Upper lobe of left lung (tissue), 6 donors: ENCODE measurements at regions not wholly inside any gene's neighbourhood (a gene's known extent, or its start where the extent isn't known, plus 50 kb on each side); places are given as distances from the start of the nearest gene placed in this dataset.

ENCODE experiments used
- ATAC-seq, 2 donors: fragments of 200-7000 bp; cut with Tn5 transposase; one replicate each; pipeline ENCODE4 v1.9.1; 2022; ENCODE audit warnings: mild to moderate bottlenecking in 2 of 2, moderate library complexity in 2 of 2; ENCODE audit not compliant: low FRiP score in 2 of 2
- DNase-seq, 2 donors: peaks; one replicate each; pipeline ENCODE4 v3.0.0-alpha.2; 2019 to 2020
- H3K27ac ChIP-seq, 4 donors: fragments of 200-600 bp; sonication (generic); one replicate each; pipeline ENCODE4 v1.5.1; 2016 to 2019
- H3K27me3 ChIP-seq, 4 donors: fragments of 200-600 bp; sonication (generic); one replicate each; pipeline ENCODE4 v1.5.1; 2017 to 2019
- H3K36me3 ChIP-seq, 4 donors: fragments of 200-600 bp; sonication (generic); one replicate each; pipeline ENCODE4 v1.5.1; 2016 to 2019
- H3K4me1 ChIP-seq, 4 donors: fragments of 200-600 bp; sonication (generic); one replicate each; pipeline ENCODE4 v1.5.1; 2018 to 2019
- H3K4me3 ChIP-seq, 4 donors: fragments of 200-600 bp; sonication (generic); one replicate each; pipeline ENCODE4 v1.5.1; 2017 to 2019; ENCODE audit warnings: mild to moderate bottlenecking in 2 of 4, moderate library complexity in 1 of 4
- H3K9me3 ChIP-seq, 4 donors: fragments of 200-600 bp; sonication (generic); one replicate each; pipeline ENCODE4 v1.5.1; 2018 to 2019
- EP300 ChIP-seq, 4 donors: sonication (generic); formaldehyde crosslinking; IDR thresholded peaks; one replicate each; pipeline ENCODE4 v1.5.1; 2017; ENCODE audit warnings: antibody characterized with exemption in 4 of 4, control low read depth in 2 of 4
- POLR2A ChIP-seq, 4 donors: fragments of 450-650 bp; IDR thresholded peaks; one replicate each; pipeline ENCODE4 v1.5.1; 2016 to 2017; ENCODE audit warnings: antibody characterized with exemption in 4 of 4, mild to moderate bottlenecking in 2 of 4
- POLR2AphosphoS5 ChIP-seq, 2 donors: sonication (generic); formaldehyde crosslinking; IDR thresholded peaks; one replicate each; pipeline ENCODE4 v1.5.1; 2017; ENCODE audit warnings: antibody characterized with exemption in 2 of 2
- WGBS, 2 donors: methylation state at CpG; one replicate each; pipeline ENCODE4 v1.1.5; 2017 to 2018; 5-methylcytosine and 5-hydroxymethylcytosine counted together
- TF ChIP-seq, protein P1 (sequence below), 6 experiments: fragments of 450-650 bp in 4 of 6; fragments of 200-600 bp in 2 of 6; sonication (generic) in 2 of 6; IDR thresholded peaks; one replicate each; pipeline ENCODE4 v1.5.1; 2016 to 2019; ENCODE audit warnings: antibody characterized with exemption in 6 of 6
- donor health status: DM: no; HTN: no; CAD: no; lungs with moderate emphysema.
- donor health status: DM: no; HTN: yes; CAD: no; lungs with severe emphysema.

- H3K27ac ChIP-seq = peak overlapping the region in 1 of 4 donors; percentile 40
- H3K36me3 ChIP-seq = no peaks in the 10 kb centered on the region
- H3K4me3 ChIP-seq = no peak overlapping the region
- WGBS, 2 donors = 44 to 53% methylated on average over 4 of the region's 4 CpGs
- DNase-seq (no peak), ATAC-seq (no peak)
- TF ChIP-seq, protein P1, sequence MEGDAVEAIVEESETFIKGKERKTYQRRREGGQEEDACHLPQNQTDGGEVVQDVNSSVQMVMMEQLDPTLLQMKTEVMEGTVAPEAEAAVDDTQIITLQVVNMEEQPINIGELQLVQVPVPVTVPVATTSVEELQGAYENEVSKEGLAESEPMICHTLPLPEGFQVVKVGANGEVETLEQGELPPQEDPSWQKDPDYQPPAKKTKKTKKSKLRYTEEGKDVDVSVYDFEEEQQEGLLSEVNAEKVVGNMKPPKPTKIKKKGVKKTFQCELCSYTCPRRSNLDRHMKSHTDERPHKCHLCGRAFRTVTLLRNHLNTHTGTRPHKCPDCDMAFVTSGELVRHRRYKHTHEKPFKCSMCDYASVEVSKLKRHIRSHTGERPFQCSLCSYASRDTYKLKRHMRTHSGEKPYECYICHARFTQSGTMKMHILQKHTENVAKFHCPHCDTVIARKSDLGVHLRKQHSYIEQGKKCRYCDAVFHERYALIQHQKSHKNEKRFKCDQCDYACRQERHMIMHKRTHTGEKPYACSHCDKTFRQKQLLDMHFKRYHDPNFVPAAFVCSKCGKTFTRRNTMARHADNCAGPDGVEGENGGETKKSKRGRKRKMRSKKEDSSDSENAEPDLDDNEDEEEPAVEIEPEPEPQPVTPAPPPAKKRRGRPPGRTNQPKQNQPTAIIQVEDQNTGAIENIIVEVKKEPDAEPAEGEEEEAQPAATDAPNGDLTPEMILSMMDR (IDR thresholded peaks at IDR 0.05) = no peak
- H3K9me3 ChIP-seq = no peaks in the 10 kb centered on the region
- no peaks in the 10 kb centered on the region for H3K4me1 ChIP-seq
- no peaks in the 10 kb centered on the region for H3K27me3 ChIP-seq
These were observed 581.9 kb downstream of the SOX6 start for GRCh38 chr11:15774388-15774939.

DNA sequence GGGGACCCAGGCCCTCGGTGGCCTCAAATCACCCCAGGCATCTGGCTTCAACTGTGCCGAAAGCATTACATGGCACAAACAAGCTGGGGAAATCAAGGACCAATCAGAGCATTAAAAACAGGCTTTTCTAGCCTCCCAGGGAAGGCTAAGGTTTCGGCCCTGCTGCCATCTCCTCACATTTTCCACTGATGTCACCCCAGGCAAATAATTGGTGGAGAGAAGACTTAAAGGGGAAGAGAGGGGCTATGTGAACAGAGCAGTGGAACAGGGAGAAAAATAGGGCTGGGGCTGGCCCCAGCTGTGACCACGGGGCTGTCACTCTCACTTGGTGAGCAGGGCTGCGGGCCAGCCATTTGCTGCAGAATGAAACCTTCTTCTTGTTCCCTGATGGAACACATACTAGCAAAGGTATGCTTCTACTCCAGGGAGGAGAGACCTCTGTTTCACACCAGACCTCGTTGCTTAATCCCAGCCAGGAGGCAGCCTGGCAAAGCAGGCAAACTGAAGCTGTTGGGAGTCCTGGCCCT, 581.3 kb downstream of the SOX6 start:
- DNase-seq (peak in 1 of 2 donors; percentile 7), ATAC-seq (peak in 1 of 2 donors; percentile 39)
- H3K27me3 ChIP-seq = no peaks in the 10 kb centered on the region
- H3K4me1 ChIP-seq = no peaks in the 10 kb centered on the region
- TF ChIP-seq POLR2AphosphoS5 (IDR thresholded peaks at IDR 0.05) = no peak
- no peak for TF ChIP-seq EP300 (IDR thresholded peaks at IDR 0.05)
- TF ChIP-seq POLR2A (IDR thresholded peaks at IDR 0.05) = no peak
- TF ChIP-seq, protein P1 (IDR thresholded peaks at IDR 0.05) = no peak
- no peak overlapping the region for H3K4me3 ChIP-seq
- H3K9me3 ChIP-seq = no peaks in the 10 kb centered on the region
- WGBS, 2 donors = 66 to 72% methylated on average over 5 to 6 of the region's 6 CpGs
- peak overlapping the region in 1 of 4 donors; percentile 40 for H3K27ac ChIP-seq
- H3K36me3 ChIP-seq = no peaks in the 10 kb centered on the region

DNA sequence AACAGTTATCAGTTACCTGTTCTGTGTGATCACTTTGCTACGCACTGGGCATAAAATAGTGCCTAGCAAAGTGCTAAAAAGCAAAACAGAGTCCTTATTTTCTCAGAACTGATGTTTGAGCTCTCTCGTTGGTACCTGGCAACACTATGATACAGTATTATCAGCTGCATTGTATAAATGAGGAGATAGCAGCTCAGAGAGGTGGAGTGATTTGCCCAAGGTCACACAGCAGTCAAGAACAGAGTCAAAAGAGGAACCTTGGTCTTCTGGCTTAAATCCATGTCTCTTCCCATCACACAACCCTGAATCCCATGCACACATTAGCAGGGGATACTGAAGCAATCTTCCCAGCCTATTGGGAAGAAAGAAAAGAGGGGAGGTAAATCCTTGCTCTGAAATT, 580.5 kb downstream of the SOX6 start:
- DNase-seq (no peak), ATAC-seq (no peak)
- no peaks in the 10 kb centered on the region for H3K27me3 ChIP-seq
- no peak overlapping the region for H3K4me3 ChIP-seq
- H3K27ac ChIP-seq = no peak overlapping the region
- H3K9me3 ChIP-seq = no peaks in the 10 kb centered on the region
- H3K4me1 ChIP-seq = peaks cover 0 to 3% (median 0%) of the 10 kb centered on the region in 4 donors
- no peaks in the 10 kb centered on the region for H3K36me3 ChIP-seq
- TF ChIP-seq POLR2AphosphoS5 (IDR thresholded peaks at IDR 0.05) = no peak
- TF ChIP-seq EP300 (IDR thresholded peaks at IDR 0.05) = no peak
- TF ChIP-seq, protein P1 (IDR thresholded peaks at IDR 0.05) = no peak
- TF ChIP-seq POLR2A (IDR thresholded peaks at IDR 0.05) = no peak
- WGBS, 2 donors = 80% methylated on average over 2 of the region's 2 CpGs

DNA sequence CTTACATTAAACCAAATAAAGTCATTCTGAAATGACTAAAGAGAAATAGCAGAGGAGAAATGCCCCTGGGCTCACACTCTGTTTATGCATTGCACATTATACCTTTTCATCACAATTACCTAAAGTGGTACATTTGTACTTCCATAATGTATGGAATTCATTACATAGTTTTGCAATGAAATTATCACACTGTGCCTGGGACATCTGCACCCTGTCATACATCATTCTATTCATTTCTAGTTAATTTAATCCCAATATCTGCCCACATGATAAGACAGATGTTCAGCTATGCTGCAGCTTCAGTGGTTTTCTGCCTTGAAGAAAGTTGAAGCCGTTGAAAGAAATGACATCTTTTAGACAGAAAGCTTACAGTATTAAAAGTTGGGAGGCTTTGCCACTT, 580.0 kb downstream of the SOX6 start:
- no peak for ATAC-seq
- TF ChIP-seq, protein P1 (IDR thresholded peaks at IDR 0.05) = no peak
- TF ChIP-seq POLR2AphosphoS5 (IDR thresholded peaks at IDR 0.05) (no peak), EP300 (IDR thresholded peaks at IDR 0.05) (no peak), POLR2A (IDR thresholded peaks at IDR 0.05) (no peak)
- Histone ChIP-seq H3K9me3 (no peaks in the 10 kb centered on the region), H3K36me3 (no peaks in the 10 kb centered on the region), H3K27ac (no peak overlapping the region), H3K4me3 (no peak overlapping the region), H3K4me1 (peaks cover 0 to 3% (median 0%) of the 10 kb centered on the region in 4 donors), H3K27me3 (no peaks in the 10 kb centered on the region)
- no peak for DNase-seq
- WGBS, 2 donors = 72 to 86% methylated on average over 1 of the region's 1 CpG

- H3K27ac ChIP-seq = no peak overlapping the region
- H3K27me3 ChIP-seq = no peaks in the 10 kb centered on the region
- H3K4me1 ChIP-seq = peaks cover 0 to 3% (median 0%) of the 10 kb centered on the region in 4 donors
- DNase-seq (no peak), ATAC-seq (no peak)
- TF ChIP-seq POLR2AphosphoS5 (IDR thresholded peaks at IDR 0.05) (no peak), EP300 (IDR thresholded peaks at IDR 0.05) (no peak), POLR2A (IDR thresholded peaks at IDR 0.05) (no peak)
- TF ChIP-seq, protein P1 (IDR thresholded peaks at IDR 0.05) = no peak
- H3K36me3 ChIP-seq = no peaks in the 10 kb centered on the region
- H3K4me3 ChIP-seq = no peak overlapping the region
- 47 to 60% methylated on average over 2 of the region's 2 CpGs for WGBS, 2 donors
- H3K9me3 ChIP-seq = no peaks in the 10 kb centered on the region
These were observed 576.8 kb downstream of the SOX6 start for GRCh38 chr11:15779518-15779917.
